GM10266 (cell line): ENCODE measurements at regions not wholly inside any gene's neighbourhood (a gene's known extent, or its start where the extent isn't known, plus 50 kb on each side); places are given as distances from the start of the nearest gene placed in this dataset.

Source experiments
- DNase-seq: peaks from one replicate; pipeline ENCODE4 v3.0.0; 2012; ENCODE audit errors: extremely low spot score
- TF ChIP-seq, protein P1 (sequence below): IDR thresholded peaks from 2 replicates; pipeline ENCODE4 v1.5.1; 2012; ENCODE audit warnings: mild to moderate bottlenecking, low read depth; ENCODE audit not compliant: control insufficient read depth, insufficient read depth; ENCODE audit errors: missing control alignments

DNA sequence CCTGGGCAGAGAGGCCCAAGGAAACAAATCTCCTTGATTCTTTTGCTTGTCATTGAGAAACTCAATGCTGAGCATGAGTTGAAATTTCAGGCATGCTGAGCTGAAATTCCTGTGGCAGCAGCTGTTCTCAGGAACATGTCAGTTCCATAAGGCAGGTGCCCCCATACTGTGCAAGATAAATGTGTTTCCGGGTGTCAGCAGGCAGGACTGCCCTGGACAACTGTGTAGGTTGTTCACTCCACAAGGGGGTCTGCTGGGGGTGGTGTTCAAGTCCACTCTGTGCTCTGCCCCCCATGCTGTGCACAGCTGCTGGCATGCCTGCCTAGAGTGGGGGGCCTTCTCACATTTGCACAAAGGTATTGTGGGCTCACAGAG is 133.7 kb downstream of the CTTN start:
- DNase-seq = no peak
- TF ChIP-seq, protein P1, sequence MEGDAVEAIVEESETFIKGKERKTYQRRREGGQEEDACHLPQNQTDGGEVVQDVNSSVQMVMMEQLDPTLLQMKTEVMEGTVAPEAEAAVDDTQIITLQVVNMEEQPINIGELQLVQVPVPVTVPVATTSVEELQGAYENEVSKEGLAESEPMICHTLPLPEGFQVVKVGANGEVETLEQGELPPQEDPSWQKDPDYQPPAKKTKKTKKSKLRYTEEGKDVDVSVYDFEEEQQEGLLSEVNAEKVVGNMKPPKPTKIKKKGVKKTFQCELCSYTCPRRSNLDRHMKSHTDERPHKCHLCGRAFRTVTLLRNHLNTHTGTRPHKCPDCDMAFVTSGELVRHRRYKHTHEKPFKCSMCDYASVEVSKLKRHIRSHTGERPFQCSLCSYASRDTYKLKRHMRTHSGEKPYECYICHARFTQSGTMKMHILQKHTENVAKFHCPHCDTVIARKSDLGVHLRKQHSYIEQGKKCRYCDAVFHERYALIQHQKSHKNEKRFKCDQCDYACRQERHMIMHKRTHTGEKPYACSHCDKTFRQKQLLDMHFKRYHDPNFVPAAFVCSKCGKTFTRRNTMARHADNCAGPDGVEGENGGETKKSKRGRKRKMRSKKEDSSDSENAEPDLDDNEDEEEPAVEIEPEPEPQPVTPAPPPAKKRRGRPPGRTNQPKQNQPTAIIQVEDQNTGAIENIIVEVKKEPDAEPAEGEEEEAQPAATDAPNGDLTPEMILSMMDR = no peak

- TF ChIP-seq, protein P1 = no peak
Observed at GRCh38 chr11:70532731-70533130, 134.4 kb downstream of the CTTN start.

GRCh38 chr11:70535191-70535971 is 137.1 kb downstream of the CTTN start:
- TF ChIP-seq, protein P1 = no peak
- DNase-seq = no peak

More at GRCh38 chr11:70532731-70533130, 134.4 kb downstream of the CTTN start:
- no peak for DNase-seq

- TF ChIP-seq, protein P1 = no peak
- DNase-seq = no peak
Observed at GRCh38 chr11:70536051-70536877, 137.9 kb downstream of the CTTN start.

DNA sequence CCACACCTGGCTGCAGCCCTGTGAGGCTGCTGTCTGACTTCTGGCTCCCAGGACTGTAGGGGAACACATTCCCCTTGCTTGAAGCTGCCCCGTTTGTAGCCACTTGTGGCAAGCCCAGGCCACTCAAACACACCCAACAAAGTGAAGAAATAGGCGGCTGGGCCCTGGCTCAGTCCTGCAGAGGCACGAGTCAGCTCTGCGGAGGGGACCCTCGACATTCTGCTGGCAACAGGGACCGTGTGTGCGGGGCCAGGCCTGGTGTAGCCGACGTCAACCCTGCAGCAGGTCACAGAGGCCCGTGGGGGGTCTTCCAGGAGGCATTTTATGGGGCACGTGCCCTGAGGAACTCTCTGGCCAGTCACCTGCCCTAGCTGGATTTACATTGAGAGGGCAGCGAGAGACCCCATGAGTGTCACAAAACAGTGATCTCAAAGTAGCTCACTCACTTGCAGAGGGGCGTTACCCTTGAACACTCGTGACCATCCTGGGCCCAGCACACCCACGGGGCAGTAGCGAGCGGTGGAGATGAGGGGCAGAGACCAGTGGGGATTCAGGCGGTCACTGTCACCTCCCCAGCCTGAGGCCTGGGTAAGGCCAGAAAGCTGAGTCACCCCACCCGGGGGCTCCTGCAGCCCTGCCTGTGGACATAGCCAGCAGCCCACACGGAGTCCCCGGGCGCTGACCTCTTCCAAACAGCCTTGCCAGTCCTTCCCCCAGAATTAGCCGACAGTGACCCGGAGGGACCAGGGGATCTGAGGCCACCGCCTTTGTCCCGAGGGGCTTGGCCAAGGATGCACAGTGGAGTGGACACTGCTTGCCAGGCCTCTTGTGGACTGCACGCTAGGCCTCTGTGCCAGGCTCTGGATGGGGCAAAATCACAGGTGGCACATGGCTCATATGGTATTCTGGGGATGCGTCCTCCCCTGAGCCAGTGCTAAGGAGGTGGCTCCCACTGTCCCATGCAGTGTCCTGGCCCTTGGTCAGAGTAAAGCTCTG is 139.5 kb downstream of the CTTN start:
- no peak for DNase-seq
- TF ChIP-seq, protein P1 = no peak

DNA sequence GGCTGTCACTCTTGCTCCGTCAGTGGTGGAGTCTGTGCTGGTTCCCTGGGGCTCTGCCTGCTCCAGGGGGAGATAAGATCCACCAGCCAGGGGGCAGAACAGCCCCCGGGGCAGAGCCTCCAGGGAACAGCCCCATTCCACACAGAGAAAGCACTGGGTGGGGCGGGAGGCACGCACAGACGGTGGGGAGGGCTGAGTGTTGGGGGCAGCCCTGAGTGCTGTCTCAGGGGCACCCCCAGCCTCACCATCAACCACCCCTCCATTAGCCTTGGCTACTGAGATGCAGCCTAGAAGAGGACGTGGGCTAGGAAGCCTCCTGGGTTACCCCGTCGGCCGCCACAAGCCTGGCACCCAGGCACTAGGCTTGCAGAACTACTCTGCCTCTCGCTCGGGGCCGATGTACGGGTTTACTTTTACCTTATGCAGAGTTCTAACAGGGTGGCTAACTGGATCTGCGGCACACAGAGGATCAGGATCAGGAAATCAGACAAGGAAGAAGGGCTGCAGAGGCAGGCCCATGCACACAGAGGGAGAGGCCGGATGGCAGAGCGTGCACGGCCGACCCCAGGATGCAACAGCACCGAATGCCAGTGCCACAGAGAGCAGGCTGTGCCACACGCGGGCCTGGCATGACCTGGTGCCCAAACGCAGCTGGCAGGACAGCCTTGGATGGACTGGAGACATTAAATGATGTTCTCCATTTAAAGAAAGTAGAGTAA is 140.5 kb downstream of the CTTN start:
- TF ChIP-seq, protein P1 = no peak
- DNase-seq = no peak
